ENCODE measurements at regions not wholly inside any gene's neighbourhood (a gene's known extent, or its start where the extent isn't known, plus 50 kb on each side); places are given as distances from the start of the nearest gene placed in this dataset.

DNA sequence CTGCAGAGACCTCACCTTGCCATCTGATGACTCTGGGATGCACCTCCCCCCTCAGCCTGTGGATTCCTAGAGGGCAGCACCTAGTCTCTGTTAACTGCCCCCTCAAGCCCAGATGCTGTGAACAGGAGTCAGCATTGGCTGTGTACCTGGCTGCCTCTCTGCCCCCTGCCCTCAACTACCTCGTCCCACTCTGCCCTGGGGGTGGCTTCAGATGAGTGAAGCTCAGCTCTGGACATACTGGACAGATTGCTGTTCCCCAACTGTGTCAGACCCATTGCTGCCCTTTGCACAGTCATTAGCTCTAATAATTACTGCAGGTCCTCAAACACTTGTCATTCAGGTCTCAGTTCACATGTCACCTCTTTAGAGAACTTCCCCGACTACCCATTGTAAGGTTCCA is 182.1 kb upstream of the TSHZ3 start:
- H3K36me3 ChIP-seq (ENCODE audit: control insufficient read depth in 4 of 4, insufficient read depth in 4 of 4, low read length in 4 of 4) = no peaks in the 10 kb centered on the region
- H3K27me3 ChIP-seq (ENCODE audit: control insufficient read depth in 3 of 3, insufficient read depth in 3 of 3, low read length in 2 of 3) = no peaks in the 10 kb centered on the region
- no peaks in the 10 kb centered on the region for H3K4me1 ChIP-seq (ENCODE audit: control insufficient read depth in 5 of 5, insufficient read depth in 5 of 5, low read length in 5 of 5)
- 65 to 74% methylated on average over 2 of the region's 2 CpGs for WGBS, 2 donors
- H3K4me3 ChIP-seq = no peak overlapping the region
- peaks cover 2 to 10% (median 4%) of the 10 kb centered on the region in 4 donors for H3K9me3 ChIP-seq (ENCODE audit: control insufficient read depth in 4 of 4, insufficient read depth in 3 of 4, low read length in 3 of 4)
- ATAC-seq (ENCODE audit: insufficient read depth, low FRiP score) (no peak), DNase-seq (no peak)
- no peak overlapping the region for H3K9ac ChIP-seq (ENCODE audit: insufficient read depth in 1 of 2, low read length in 2 of 2)
- H3K27ac ChIP-seq (ENCODE audit: low read depth in 1 of 2, low read length in 1 of 2) = no peak overlapping the region
- TF ChIP-seq CTCF (IDR thresholded peaks at IDR 0.05; ENCODE audit: control extremely low read depth, extremely low read depth) = no peak

GRCh38 chr19:31532034-31532433 is 182.8 kb upstream of the TSHZ3 start:
- 88 to 97% methylated on average over 8 of the region's 8 CpGs for WGBS, 2 donors
- TF ChIP-seq CTCF (IDR thresholded peaks at IDR 0.05; ENCODE audit: control extremely low read depth, extremely low read depth) = no peak
- no peak for DNase-seq

GRCh38 chr19:31533114-31533513 is 183.9 kb upstream of the TSHZ3 start:
- Histone ChIP-seq H3K9me3 (ENCODE audit: control insufficient read depth in 4 of 4, insufficient read depth in 3 of 4, low read length in 3 of 4) (peaks cover 0 to 4% (median 0%) of the 10 kb centered on the region in 4 donors), H3K27me3 (ENCODE audit: control insufficient read depth in 3 of 3, insufficient read depth in 3 of 3, low read length in 2 of 3) (no peaks in the 10 kb centered on the region)

More at GRCh38 chr19:31532034-31532433, 182.8 kb upstream of the TSHZ3 start:
- H3K36me3 ChIP-seq (ENCODE audit: control insufficient read depth in 4 of 4, insufficient read depth in 4 of 4, low read length in 4 of 4) = no peaks in the 10 kb centered on the region
- H3K27ac ChIP-seq (ENCODE audit: low read depth in 1 of 2, low read length in 1 of 2) = no peak overlapping the region
- peaks cover 0 to 8% (median 0%) of the 10 kb centered on the region in 4 donors for H3K9me3 ChIP-seq (ENCODE audit: control insufficient read depth in 4 of 4, insufficient read depth in 3 of 4, low read length in 3 of 4)
- no peak for ATAC-seq (ENCODE audit: insufficient read depth, low FRiP score)
- H3K9ac ChIP-seq (ENCODE audit: insufficient read depth in 1 of 2, low read length in 2 of 2) = no peak overlapping the region
- no peaks in the 10 kb centered on the region for H3K4me1 ChIP-seq (ENCODE audit: control insufficient read depth in 5 of 5, insufficient read depth in 5 of 5, low read length in 5 of 5)
- no peak overlapping the region for H3K4me3 ChIP-seq
- H3K27me3 ChIP-seq (ENCODE audit: control insufficient read depth in 3 of 3, insufficient read depth in 3 of 3, low read length in 2 of 3) = no peaks in the 10 kb centered on the region

More at GRCh38 chr19:31533114-31533513, 183.9 kb upstream of the TSHZ3 start:
- ATAC-seq (ENCODE audit: insufficient read depth, low FRiP score) = no peak
- DNase-seq = no peak
- no peaks in the 10 kb centered on the region for H3K4me1 ChIP-seq (ENCODE audit: control insufficient read depth in 5 of 5, insufficient read depth in 5 of 5, low read length in 5 of 5)
- 95% methylated on average over 3 of the region's 3 CpGs for WGBS, 2 donors
- H3K9ac ChIP-seq (ENCODE audit: insufficient read depth in 1 of 2, low read length in 2 of 2) = no peak overlapping the region
- no peak overlapping the region for H3K27ac ChIP-seq (ENCODE audit: low read depth in 1 of 2, low read length in 1 of 2)
- H3K4me3 ChIP-seq = no peak overlapping the region
- no peak for TF ChIP-seq CTCF (IDR thresholded peaks at IDR 0.05; ENCODE audit: control extremely low read depth, extremely low read depth)
- no peaks in the 10 kb centered on the region for H3K36me3 ChIP-seq (ENCODE audit: control insufficient read depth in 4 of 4, insufficient read depth in 4 of 4, low read length in 4 of 4)

Data from lung (tissue), 11 donors.